Kidney tubule cell (primary cell): ENCODE measurements at regions not wholly inside any gene's neighbourhood (a gene's known extent, or its start where the extent isn't known, plus 50 kb on each side); places are given as distances from the start of the nearest gene placed in this dataset.

Experiments used
- DNase-seq: peaks from one replicate; pipeline ENCODE4 v3.0.0-alpha.2; 2018; ENCODE audit warnings: low spot score

DNA sequence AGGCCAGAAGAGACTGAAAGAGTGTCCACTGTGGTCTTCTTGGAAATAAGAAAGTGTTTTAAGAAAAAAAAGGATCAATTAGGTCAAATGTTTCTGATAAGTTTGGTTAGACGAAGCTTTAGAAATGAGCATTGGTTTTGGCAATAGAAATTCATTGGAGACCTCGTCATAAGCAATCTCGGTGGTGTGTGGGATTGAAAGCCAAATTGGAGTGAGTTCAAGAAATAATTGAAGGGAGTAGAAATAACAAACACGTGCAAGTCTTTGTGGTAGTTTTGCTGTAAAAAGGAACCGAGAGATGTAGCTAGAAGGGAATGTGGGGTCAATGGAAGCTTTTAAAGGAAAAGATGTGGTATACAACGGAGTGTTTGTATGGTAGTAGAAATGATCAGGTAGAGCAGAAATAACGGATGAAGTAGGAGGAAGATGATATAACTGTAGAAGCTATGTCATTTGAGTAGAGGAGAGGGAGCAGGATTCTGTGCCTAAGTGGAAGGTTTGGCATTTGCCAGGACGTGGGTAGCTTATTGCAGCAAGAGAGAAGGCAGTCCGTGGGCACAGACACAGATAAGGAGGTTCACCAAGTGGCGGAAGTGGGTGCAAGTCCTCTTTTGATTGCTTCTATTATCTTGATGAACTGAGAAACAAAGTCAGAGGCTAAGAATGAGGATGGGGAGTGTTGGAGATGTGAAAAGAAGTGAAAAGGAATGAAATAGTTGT lies 146.2 kb downstream of the DACT1 start:
- no peak for DNase-seq

DNA sequence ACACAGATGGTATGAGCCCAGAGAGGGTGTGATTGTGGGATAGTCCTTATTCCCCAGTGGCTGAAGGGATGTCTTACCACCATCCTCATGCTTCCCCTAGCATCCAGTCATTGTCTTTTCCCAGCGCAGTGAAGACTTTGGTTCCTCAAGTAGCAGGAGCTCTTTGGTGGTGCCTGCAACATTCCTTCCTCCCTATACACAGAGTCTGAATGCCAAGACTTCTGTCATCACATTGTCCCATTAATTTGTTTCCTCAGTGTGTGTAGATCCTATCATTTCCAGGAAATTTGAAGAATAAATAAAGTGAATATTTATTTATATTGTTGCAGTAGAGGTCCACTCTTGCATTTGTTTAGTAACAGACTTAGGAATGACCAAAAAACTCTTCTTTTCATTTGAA lies 147.2 kb downstream of the DACT1 start:
- DNase-seq = no peak

DNA sequence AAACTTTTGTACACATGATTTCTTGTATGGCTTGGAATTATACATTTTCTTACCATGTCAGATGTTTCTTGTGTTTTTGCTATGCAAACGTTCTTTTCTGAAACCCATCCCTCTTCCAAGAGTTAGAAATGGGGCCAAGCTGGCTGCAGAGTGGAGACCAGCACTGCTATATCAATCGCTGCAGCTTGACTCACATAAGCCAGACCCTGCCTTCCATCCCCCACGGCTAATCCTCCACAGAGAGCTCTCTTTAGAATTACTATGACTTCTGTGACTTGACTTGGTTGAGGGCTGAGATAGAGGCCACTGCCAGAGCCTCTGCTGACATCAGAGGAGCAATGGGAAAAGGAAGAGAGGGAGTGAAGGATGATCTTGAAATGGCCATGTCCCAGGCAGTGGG lies 147.9 kb downstream of the DACT1 start:
- DNase-seq = no peak

DNA sequence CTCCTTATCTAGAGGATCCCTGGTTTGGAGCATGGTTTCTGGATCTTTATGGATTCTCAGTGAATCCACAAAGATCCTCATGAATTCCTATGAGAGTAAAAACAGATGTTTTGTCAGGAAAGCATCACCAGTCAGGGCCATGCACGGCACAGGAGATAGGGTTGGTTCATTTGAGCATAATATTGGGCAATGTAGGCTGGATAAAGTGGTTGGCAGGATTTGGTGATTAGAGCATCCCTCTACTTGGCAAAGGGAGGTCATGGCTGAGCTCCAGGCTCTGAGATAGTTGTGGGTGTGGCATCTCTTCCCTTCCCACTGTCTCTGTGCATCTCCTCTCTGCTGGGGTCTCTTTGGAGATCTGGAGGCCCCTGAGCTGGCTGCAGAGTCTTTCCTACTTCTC lies 149.8 kb downstream of the DACT1 start:
- no peak for DNase-seq

DNA sequence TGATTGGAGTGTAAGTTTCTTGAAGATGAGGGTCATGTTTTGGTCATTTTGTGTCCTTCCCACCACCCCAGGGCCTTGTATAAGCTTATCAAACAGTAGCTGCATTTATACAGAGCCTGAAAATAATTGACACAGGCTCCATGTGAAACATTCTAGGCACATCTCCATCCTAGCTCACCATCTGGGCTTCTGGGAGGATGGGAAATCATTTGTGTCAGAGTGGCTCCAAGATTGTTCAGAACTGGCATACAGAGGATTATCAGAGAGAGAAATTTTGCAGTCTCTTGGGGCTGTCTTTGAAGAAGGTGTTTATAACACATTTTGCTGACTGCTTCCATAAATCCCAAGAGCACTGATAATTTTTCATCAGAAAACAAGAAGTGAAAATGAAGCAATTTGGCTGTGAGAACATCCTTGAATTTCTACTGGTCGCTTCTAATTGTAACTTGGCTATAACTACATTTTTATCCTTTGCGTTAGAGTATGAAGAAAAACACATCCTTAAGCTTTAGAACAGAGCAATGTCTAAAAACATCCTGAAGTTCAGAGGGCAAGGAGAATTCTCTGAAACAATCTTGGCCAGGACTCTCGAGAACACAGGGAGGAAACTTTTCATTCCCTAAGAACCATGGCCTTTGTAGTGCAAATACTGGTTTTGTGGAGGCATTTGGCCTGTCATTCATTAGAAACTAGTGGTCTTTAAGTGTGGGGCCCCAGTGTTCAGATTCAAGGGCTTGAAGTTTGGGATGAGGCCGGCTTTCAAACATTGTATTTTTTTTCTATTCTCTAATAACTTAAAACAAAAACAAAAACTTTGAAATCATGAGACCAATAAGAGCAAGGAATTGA lies 151.1 kb downstream of the DACT1 start:
- no peak for DNase-seq

DNA sequence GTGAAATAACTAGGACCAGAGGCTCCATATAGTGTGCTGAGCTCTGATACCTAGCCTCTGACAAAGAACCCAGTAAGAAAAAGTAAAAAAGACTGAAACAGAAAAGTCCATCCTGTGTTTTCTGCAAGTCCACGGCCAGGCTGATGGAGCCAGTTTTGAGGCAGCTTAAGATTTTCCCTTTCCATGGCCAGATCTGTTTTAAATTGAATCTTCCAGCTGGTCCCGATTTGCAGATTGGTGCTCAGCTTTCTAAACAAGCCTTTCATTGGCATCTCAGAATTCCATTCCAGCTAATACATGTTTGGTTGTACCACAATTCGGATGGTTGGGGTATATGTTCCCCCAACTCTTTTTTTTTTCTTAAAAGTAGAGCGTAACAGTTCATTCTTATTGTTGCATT lies 152.0 kb downstream of the DACT1 start:
- DNase-seq = no peak

DNA sequence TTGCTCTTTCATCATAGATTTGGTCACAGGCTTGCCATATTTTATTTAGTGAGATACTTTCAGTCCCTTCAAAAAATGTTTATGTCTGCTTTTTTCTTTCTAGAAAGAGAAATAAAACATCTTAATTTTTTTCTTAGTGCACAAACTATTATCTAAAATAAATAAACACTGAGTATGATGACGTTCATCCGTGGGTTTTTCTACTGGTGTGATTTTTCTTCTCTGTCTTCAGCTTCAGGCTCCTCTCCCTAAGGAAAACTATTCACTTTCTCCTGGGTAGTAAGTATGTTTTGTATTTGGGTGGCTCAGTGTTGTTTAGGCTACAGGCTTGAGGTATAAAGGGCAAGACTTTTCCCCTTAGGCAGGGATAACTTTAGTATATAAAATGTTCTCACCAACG lies 154.7 kb downstream of the DACT1 start:
- no peak for DNase-seq

DNA sequence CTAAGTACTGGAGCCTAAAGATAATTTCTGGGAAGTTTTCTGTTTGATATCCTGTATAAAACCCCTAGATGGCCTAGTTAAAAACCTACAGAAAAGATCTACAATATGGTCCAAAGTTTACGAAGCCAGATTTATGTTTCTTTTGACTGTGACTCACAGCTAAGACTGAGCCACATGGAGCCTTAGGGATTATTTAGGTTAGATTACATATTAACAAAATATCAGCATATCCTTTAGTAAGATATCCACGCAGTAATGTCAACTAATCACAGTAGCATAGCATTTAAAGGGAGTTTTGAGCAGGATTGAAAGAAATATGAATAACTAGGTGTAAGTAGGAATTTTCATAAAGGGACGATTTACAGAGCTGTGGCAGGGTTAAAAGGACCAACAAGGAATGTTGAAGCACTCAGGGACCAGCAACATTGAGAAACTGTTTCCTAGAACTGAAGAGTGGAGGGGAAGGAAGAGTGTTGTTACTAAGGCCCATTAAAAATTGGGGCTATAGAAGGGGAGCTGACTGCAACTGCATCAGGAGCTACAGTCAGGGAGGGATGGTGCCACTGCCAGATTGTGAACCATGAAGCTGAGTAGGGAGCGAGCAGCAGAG lies 155.5 kb downstream of the DACT1 start:
- no peak for DNase-seq

DNA sequence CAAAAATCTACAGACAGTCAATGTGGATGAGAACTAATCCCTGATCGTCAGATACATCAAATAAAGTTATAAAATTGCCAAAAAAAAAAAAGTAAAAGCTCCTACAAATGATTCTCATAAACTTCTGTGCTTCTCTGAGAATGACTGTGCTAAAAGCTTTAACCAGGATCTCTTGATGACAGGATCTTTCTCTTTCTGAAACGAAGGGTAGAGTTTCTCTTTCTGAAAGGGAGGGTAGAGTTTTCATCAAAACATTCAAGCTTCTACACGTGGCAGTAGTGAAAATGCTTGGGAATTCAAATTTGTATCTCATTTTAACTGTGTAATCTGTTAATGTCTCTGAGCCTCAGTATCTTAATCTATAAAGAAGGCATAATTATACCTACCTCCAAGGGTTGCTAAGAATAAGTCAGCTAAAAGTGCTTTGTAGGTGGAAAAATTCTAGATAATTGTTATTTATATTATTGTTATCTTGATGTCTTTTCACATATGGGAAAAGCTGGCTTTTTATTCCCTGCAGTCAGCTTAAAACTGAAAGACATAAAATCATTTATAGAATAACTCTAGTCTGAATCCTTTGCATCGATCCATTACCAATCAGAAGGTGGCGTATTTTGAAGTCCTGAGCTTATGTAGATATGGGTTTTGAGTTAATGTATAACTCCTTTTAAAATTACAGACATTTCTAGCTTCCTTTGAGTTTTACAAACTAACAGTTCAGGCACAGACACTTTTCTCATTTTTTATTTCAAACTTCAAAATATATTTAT lies 157.4 kb downstream of the DACT1 start:
- DNase-seq = no peak

DNA sequence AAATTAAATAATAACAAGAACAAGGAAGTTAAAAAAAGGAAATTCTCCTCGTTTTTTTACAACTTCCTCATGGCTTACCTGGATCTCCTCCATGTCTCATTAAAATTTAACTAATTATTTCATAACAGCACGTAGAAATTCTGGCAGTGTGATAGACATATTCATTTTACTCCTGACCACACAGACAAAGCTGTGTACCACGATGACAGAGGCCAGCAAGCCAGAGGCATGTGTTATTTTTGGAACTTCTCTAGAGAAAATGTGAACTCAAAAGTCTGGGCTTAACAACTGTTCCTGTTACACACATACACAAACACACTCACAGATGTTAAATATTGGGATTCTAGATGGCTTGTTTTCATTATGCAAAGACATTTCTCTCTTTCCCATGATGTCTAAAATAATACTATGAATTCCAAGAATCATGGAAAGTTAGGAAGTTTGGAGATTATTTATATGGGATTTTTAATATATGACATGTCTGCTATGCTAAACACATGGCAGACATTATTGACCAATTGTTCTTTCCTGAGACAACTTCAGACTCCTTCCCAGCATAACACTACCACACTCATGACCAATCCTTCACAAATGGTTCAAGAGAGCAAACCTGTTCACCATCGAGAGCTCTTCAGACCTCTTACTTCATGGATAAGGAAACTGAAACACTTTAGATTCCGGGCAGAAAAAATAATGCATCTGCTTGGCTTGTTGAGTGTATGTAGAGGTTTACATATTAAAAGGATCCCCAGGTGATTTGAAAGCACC lies 158.7 kb downstream of the DACT1 start:
- peak; percentile 52 for DNase-seq

DNA sequence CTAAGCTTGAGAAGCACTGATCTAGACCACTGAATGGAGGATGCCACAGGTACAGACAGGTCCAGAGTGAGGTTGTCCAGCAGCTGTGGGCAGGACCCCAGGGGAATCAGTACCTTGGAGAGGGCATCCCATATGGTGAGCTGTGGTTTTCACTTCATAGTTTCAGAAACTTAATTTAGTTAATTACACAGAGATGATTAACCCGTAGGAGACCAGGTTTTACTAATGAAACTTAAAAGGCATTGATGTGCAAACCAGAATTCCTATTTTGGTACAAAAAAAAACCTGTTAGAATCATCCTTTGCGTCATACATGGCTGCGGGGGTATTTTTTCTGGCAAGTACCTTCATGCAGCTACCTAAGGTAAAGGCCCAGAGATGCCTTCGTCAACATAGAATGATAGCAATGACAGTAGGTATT lies 159.3 kb downstream of the DACT1 start:
- DNase-seq = peak; percentile 22

DNA sequence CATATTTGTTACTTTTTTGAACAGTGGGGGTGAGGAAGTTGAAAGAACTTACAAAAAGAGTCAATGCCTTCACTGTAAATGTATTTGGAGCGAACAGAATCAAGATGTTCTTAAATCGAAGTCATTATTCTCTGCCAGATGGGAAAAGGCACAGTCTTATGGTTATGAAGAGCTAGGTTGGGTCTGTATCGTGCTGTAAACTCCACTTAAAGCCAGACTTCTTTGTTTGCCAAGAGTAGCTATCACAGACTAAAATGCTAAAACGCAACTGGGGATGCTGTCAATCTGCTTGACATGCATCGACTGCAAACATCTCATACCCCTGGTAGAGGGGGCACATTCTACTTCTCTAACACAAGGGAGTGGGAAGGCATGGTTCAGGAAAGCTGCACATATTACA lies 160.4 kb downstream of the DACT1 start:
- DNase-seq = no peak

DNA sequence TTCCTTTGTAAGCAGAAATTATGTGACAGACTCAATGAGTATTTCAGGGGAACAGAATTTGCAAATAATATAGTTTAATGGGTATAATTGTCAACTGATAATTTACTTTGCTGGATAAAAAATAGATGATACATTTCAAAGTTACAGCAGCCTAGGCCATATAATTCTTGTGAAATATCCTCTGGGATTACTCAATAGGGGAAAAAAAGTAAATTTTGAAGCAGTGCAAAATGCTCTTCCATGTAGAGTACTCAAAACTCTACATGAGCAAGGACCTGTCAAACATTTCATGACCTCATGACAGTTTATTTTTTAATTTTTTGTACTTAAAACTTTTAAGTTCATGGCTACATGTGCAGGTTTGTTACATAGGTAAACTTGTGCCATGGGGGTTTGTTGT lies 163.3 kb downstream of the DACT1 start:
- no peak for DNase-seq

DNA sequence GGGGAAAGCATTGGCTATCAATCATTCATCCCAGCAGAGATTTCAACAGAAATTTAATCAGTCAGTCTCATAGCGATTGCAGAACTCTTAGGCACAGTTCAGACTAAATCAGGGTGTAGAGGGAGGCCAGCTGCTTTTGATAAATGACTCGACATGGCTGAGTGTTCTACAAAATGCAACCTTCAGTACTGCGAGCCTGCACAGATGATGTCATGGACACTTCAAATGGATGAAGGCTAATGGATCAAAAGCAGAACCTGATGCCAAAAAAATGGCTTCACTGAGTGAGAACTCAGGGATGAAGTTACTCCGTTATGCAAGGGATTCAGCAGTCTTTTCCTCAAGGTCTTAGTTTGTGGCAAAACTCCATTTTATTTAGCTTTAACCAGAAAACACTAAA lies 167.3 kb downstream of the DACT1 start:
- no peak for DNase-seq

DNA sequence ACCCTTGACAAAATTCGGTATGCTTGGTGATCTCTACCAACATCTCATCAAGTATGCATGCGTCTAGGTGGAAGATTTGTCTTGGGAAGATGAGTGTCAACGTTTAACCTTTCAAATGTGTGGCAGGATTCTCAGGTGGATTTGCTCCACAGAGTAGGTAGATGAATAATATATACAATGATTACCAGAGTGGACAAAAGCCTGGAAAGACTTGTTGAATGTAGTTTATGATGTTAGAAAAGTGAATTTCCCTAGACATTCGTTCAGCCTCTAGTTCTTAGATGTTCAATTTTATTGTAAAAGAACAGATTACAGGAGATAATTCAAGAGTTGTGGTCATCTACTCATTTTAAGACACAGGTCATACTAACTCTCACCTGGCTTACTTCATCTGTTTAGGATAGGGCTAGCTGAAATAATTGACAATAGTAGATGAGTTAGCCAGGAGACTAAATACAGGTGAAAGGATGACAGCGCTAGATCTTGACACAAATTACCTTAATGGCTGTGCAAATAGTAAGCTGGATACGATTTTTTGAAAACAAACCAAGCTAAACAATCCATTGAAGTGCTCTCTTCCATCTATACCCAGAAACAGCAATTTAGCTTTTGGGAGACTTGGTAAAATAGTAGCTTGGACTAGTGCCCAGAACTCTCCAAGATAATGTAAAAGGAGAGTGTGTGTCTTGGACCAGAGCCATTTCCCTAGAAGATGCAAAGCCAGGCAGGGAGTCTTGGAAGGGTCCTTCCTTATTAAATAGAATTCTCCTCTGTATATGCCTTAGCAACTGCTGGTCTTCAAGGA lies 168.0 kb downstream of the DACT1 start:
- no peak for DNase-seq

DNA sequence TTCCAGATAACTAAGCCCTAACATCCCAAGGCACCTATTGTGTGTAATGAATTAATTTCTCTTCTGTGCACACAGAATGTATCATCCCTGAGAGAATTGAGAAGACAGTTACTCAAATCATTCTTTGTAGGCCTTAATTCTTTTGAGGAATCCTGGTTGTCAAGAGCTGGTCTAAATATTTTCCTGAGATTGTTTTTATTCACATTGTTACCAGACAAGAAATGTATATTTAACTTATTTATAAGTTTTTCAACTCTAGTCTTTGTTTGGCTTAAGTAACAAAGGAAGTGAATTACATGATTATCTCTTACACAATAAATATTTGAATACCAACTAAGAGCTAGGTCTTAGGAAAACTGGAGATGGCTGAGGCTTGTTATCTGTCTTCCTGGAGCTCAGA lies 169.4 kb downstream of the DACT1 start:
- DNase-seq = no peak

DNA sequence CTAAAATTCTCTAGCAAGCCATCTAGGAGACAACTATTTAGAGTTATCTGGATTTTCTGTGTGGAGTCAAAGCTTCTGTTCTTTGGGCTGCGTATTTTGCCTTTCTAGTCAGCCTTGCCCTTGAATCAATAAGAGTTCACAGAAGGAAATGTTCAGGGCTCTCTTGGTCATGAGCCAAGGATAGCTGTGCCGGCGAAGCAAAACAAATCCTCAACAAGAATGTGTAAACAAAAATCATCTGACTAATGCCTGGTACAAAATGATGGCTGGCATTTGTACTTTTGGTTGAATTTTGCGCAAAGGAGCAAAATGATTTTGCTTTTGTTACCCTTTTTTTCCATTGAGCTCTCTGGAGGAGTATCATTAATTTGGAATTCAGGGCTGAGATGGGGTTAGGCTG lies 171.1 kb downstream of the DACT1 start:
- peak; percentile 16 for DNase-seq

DNA sequence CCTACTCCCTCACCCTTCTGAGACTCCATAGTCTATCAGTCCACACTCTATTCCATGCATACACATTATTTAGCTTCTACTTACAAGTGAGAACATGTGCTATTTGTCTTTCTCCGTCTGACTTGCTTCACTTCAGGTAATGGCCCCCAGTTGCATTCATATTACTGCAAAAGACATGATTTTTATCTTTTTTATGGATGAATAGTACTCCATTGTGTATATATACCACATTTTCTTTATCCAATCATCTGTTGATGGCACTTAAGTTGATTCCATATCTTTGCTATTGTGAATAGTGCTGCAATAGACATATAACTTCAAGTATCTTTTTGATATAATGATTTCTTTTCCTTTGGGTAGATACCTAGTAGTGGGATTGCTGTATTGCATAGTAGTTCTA lies 171.8 kb downstream of the DACT1 start:
- no peak for DNase-seq

DNA sequence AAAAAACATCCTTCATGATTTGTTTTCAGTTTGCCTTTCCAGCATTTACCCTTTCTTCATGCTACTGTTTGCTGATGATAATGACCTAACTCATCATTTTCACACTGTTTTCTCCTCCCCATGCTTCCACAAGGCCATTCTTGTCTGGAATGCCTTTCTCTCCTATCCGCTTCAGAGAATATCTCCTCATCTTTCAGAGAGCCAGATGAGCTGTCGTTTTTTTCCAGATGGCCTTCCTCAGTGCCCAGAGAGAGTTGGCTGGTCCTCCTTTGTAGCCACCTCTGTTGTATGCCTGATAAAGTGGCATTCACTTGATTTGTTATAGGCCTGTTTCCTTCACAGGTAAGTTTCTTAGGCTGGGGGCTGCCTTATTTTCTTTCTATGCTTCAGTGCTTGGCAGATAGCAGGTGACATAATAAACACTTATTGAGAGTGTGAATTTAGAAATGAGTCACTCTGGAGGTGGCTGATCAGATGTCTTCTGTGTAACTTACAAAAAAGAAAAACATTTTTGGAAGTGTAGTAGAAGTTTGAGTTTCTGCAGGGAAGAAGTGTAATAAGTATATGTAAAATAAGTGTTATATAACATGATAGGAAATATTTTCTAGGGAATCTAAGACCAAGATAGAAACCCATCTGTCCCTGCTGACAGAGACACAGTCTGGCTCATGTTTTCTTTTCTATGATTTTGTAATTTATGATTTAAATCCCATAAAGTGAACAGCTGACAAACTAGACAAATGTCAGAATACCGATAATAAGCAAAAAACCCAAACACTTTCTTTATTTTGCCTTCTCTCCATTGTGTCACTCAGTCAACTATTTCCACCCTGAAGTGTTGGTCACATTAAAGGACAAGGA lies 174.5 kb downstream of the DACT1 start:
- DNase-seq = peak; percentile 37

DNA sequence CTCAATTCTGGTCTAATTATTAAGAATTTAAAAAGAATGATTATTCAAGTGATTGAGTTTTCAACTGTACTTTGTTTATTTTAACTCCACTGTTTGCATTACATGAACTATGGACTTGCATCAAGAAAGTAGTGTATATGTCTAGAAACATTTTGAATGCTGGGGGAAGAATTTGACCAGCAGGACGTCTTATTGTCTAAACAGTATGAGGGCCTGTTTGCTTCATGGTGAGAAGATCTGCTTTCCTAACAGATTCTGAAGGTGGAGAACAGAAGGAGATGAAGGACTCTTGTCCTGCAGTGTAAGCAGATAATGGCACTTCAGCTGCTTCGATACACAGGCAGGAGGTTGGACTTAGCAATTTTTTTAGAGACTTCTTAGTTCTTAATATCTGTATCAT lies 176.0 kb downstream of the DACT1 start:
- DNase-seq = no peak
